ENCODE measurements at regions not wholly inside any gene's neighbourhood (a gene's known extent, or its start where the extent isn't known, plus 50 kb on each side); places are given as distances from the start of the nearest gene placed in this dataset.

- TF ChIP-seq CTCF (IDR thresholded peaks at IDR 0.05; ENCODE audit: insufficient read depth, low read length, poor library complexity, severe bottlenecking) (no peak), EZH2phosphoT487 (conservative IDR thresholded peaks at IDR 0.05; ENCODE audit: low read length) (no peak)
Measured at GRCh38 chr5:67873935-67874334, 341.6 kb upstream of the PIK3R1 start.
